HuH-7 (cell line): ENCODE measurements at regions not wholly inside any gene's neighbourhood (a gene's known extent, or its start where the extent isn't known, plus 50 kb on each side); places are given as distances from the start of the nearest gene placed in this dataset.

ENCODE experiments used
- DNase-seq: peaks from one replicate; pipeline ENCODE4 v3.0.0; 2011; ENCODE audit warnings: low spot score

DNA sequence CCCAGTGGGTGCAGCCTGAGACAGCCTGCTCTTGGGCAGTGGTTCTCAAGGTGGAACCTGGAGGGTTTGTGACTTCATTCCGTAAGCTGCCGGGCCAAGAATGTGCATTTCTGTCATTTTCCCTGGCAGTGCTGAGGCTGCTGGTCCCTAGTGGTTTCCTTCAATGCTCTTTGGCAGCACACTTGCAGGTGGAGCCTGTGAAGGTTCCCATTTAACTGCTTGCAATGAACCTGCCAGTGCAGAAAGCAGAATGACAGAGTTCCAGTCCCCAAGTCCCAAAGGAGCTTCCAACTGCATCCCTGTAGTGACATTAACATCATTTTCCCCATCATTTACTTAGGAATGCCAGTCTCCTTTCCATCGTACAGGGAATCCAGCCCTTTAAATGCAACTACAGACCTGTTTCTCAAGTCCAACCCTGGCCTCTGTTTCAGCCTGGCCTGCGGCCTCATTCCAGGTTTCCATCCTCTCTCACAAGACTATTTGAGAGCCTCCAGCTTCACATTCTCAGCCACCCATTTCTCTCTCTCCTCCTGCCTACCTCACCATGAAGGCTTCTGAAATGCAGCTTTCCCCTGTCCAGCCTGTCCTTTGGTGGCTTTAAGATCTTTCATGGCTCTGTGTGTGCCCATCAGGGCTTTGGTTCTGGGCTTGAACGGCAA, 149.7 kb upstream of the GGTLC1 start:
- no peak for DNase-seq

DNA sequence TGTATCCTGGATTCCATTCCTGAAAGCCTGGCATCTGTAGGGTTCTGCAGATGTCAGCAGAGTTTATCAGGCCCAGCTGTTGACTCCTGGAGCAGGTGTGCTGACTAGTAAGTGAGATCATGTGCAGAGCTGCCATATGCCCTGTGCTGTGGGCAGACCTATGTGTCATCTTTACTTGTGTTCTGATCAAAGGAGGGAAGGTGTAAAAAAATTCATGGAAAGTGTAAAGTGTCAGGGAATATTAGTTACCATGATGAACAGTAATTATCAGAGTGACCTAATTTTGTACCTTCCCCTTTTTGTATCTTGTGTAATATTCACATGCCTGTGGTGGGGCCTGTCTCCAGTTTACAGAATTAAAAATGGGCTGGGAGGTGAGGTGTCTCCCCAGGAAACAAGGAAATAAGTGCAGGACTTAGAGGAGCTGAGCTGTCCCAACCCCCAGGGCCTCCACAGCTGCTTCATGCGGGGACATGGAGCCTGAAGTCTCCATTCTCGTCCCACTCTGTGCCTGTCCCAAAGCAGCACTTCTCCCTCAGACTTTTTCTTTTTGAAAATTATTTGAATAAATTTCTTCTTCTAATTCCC, 148.2 kb upstream of the GGTLC1 start:
- DNase-seq, result no peak

DNA sequence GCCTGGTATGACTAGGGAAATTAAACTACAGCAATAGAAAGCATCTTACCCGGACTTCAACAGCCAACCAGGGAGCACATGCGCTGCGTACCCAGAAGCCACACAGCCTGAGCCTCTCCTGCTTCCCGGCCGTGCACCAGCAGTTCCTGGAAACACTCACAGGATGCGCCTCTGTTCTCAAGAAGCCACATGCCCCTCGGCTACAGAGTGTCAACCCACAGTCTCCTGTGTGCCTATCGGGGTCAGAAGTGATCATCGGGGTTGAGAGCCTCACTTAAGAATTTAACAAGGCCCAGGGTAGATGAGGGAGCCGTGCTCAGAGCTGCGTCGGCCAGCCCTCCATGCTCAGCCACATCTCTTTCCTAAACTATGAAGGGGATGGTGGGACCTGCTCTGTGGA, 147.2 kb upstream of the GGTLC1 start:
- no peak for DNase-seq

DNA sequence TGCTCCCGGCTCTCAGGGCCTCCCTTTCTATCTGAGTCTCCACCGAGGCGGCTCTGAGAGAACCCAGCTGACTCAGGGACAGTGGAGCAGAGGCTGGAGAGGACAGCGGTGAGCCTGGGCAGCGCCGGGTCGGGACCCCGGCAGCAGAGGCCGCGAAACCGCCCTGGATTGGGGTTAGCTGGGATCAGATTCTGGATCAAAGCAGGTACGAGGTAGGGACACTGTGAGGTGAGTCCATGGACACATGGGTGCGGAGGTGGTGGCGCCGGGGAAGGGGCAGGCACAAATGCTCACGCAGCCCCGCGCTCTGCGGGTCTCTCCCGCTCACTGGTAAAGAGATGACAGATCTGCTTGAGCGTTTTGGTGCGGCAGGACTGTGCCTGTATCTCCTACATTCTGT, 146.4 kb upstream of the GGTLC1 start:
- no peak for DNase-seq

DNA sequence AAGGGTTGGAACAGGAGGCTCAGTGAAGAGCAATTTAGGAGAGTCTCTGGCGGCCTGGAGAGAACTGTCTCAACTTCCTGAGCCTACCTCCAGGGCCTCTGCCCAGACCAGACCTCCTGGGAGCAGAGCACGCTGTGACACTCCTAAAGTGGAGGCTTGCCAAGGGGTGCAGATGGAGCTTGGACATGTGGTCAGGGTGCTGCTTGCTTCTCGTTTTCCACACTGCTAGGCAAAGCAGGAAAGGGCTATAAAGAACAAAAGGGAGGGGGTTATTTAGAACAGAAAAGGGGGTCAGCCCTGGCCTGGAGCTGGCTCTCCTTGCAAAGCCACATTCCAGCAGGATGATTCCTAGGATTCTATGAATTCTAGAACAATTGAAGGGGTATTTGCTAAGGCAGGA, 145.7 kb upstream of the GGTLC1 start:
- DNase-seq, result no peak

DNA sequence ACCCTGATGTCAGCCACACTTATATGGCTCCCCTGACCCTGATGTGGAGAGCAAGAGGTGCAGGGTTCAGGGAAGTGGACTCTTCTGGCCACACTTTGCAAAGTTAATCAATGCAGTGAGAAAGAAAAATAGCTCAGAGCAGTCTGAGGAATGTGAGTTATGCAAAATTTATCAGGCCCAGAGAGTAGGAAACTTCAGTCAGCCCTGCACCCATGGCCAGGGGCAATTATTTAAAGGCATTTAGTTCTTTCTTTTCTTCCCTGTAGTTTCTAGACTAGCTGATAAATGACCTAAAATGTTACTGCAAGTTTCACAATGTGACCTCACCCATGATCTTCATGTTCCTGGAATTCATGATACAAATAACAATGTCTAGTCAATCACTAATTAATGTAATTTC, 143.7 kb upstream of the GGTLC1 start:
- no peak for DNase-seq

DNA sequence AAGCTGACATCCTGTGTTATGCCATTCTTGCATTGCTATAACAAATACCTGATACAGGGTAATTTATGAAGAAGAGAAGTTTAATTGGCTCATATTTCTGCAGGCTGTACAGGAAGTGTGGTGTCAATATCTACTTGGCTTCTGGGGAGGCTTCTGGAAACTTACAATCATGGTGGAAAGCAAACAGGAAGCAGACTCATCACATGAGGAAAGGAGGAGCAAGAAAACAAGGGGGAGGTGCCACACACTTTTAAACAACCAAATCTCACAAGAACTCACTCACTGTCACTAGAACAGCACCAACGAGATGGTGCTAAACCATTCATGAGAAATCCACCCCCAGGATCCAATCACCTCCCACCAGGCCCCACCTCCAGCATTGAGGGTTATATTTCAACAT, 143.1 kb upstream of the GGTLC1 start:
- DNase-seq, result no peak

DNA sequence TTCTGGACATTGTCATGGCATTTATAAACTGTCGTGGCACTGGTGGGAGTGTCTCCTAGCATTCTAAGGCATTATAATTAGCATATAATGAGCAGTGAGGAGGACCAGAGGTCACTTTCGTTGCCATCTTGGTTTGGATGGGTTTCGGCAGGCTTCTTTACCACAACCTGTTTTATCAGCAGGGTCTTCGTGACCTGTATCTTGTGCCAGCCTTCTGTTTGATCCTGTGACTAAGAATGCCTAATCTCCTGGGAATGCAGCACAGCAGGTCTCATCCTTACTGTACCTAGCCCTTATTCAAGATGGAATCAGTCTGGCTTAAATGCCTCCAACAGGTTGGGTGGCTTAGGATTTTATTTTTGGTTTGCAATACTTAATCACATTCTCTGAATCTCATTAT, 142.7 kb upstream of the GGTLC1 start:
- DNase-seq, result no peak

DNA sequence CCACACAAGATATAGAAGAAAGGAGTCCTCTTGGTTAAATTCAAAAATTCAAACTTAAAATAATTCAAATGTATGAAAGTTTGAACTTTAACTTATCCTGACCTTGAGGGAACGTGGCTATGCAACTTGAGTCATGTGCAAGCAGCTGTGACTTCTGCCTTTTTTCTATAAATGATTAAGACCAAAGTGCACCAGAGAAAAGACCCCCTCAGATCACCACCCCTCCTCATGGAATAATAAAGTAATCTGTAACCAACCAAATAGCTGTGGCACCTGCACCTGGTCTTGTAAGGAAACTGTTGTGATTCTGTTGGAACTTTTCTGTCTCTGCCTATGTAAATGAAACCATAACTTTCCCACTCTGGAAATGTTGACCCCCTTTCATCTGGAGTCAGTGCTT, 141.1 kb upstream of the GGTLC1 start:
- DNase-seq, result no peak

DNA sequence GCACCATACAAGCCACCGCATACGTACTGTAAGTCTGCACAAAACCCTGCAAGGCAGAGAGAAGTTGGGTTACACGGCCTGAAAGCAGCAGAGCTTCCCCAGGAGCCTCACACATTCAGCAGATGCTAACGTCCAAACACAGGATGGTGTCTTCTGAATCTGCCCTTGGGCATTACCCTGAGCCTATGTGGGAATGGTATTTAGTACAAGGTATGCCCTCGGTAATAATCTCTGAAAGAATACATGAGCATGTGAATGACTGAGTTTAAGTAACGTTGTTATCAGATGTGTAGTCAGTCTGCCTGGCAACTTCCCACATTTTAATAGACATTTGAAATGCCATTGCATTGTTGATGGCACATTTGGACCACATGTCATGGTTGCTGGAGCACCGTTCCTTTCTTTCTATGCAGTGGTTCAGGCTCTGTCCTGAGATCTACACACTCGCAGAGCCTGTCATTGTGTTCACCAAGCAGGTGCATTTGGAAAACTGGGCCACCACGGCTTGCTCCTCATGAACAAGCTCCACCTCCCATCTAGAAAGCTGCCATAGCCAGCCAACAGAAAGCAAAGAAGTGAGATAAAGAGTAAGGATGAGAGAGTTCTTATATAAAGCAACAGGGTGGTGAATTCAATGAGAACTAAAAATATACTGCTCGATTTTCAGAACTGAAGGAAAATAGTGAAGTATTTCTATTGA, 136.5 kb upstream of the GGTLC1 start:
- DNase-seq, result no peak

DNA sequence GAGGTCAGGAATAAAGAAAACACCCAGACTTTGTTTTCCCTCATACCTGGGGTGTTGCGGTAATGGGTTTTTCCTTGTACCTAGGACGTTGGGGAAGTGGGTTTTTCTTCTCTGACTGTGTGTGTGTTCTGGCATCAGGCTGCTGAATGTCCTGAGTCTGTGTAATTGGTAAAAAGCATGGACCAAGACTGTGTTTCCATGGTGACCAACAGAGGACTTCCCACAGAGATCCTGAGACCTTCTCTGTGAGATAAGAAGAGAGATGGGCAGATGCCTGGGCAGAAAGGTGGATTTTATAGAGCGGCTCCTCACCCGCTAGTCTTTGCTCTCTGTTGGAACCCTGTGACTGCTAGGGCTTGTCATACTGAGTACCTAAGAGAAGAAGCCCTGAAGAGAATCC, 135.4 kb upstream of the GGTLC1 start:
- DNase-seq, result no peak

DNA sequence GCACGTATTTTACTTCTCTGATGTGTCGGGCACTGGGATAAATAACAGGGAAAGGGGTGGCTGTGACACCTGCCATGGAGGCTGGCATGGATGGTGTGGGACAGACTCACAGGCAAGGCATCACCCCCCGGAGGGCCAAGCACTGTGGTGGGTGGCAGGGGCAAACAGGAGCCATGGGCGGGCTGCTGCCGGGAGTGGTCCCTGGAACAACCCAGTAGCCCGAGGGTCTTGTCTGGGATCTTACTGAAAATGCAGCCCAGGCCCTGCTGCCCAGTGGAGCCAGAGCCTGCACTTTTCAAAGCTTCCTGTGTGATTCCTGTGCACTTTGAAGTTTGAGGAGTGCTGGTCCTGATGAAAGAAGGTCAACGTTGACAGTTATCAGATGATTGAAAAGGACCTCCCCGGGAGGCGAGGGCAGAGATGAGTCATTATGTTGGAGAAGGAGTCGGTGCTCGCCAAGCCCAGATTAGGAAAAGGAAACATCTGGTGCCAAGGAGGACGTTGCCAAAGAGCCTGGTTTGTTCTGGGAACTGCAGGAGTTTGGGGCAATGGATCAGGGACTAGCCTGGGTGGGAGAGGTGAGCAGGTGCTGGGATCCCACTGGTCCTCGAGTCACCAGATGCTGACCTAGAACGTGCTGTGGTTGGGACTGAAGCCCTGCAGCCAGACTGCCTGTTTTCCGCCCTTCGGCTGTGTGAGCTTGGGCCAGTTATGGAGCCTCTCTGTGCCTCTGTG, 130.0 kb upstream of the GGTLC1 start:
- DNase-seq, result no peak

DNA sequence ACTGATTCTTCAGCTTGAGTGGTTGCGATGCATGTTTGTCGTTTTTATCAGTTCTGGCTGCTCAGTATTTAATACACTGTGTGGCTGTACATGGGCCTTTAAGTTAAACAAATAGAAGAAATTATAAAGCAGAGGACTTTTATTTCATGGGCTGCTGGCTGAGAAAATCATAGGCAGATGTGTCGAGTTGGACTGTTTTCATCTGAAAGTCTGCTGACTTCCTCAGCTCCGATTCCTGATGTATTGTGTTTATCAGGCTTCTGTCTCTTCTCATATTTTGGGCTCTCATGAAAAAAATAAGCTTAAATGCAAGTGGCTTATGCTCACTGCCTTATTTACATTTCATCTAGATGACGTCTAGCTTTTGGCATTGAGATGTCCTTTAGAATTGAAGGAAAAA, 129.5 kb upstream of the GGTLC1 start:
- DNase-seq, result no peak

DNA sequence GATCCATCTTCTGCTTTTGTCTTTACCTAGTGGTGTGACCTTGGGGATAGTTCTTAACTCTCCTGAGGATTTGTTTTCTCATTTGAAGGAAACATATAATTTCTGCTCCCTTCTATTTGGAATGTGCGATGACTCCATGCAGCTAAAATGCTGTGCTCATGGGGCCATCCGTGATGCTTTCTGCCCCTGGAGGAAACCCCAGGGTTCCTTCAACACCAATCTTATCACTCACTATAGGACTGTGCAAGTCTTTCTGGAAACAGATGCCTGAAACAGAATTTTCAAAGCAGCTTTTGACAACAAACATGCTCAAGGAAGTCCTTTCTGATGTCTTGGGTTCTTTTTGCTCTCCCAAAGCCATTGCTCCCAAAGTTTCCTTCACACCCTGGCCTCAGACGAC, 128.8 kb upstream of the GGTLC1 start:
- DNase-seq, result no peak

DNA sequence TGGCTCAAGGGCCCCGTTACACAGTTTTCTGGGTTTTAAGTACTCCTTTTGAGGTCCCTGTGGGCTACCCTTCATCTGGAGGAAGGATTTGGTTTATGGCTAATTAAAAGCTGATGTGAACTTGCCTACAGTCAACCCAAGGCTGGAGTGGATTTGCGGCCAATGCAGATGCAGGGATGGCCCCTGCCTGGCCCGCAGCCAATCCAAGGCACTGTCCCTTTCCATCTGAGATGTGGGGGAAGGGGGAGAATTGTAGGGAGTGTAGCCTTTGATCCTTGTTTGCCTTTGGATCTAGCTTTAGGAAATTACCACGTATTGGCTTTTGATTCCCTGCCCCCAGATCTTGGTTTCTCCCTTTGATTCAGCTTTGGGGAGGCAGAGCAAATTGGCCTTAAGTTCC, 128.0 kb upstream of the GGTLC1 start:
- no peak for DNase-seq

DNA sequence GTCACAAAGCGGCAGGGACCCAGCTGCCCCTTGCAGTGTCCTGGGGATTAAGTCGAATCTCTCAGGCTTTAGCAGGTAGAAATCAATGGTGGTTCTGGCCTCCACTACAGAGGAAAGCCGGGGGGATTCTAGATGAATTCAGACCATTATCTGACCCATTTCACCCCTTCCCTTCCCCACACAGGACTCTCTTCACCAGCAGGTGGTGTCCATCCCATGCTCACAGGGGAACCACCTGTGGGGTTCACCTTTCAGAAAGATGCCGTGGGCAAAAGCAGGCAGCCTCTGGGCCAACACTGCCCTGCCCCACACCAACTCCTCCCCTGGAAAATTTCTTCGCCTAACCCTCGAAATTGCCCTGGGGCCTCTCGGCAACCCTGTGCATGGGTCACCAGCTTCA, 123.8 kb upstream of the GGTLC1 start:
- no peak for DNase-seq

DNA sequence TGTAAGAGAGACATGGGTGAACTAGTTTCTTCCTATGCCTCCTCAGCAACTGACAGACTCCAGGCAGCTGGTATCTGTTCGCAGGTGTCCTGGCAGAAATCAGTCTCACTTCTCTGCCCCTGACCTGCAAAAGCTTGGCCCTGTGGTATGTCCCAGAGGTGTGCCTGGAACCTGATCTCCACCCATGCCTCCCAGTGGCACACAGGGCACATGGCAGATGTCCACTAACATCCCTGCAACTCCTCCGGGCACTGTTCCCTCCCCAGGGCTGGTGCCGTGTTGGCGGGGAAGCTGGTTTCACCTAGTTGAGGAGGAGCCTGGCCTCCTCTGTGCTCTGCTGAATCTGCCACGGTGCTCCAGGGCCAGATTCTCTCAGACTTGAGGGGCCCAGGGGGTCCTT, 123.3 kb upstream of the GGTLC1 start:
- no peak for DNase-seq

DNA sequence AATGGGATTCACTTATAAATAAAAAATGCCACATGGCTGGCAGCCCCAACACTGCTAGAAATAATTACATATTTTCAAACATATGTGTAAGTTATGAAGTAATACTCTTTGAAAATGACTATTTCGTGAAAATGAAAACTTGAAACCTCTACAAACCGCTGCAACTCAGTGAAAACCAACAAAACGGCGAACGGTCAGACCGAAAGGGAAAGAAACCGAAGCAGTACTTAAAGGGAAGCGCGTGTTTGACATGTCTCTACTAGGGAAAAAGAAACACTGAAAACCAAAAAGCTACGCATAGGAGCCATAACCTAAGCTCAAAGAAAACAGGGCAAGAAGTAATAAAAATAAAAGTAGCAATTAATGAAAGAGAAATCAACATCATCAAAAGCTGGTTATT, 121.0 kb upstream of the GGTLC1 start:
- DNase-seq, result no peak

DNA sequence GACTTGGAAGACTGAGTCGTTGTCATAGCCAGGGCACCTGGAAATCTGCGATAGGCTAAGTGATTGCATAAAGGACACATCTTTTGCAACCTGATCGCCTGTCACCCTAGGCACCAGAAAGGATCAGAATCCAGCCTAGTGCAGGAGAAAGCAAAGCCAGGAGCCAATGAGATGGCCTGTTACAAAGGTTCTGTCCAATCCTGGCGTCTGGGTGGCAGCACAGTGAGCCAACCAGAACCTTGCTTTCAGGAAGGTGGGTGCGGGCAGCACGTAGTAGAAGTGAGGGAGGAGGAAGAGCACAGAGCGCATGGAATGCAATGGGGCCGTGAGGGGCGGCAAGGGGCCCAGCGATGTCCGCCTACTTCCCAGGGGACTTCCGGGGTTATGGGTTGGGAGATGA, 120.4 kb upstream of the GGTLC1 start:
- no peak for DNase-seq

DNA sequence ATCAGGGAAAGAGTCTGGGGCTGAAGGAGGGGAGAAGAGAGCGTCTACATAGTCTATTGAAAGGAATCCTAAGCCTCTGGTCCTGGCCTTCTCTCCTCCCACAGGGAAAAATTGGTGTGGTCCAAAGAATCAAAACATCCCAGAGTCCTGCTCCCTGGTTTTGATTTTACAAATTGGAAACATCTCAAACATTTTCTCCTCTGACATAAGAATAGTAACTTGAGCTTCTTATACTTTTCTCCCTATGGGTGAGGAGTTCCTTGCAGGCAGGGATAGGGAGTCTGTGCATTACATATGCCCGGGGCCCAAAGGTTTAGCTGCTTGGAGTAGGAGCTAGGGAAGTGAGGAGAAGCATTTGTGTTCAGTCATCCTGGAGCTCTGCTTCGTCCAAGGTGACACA, 120.0 kb upstream of the GGTLC1 start:
- DNase-seq, result no peak

DNA sequence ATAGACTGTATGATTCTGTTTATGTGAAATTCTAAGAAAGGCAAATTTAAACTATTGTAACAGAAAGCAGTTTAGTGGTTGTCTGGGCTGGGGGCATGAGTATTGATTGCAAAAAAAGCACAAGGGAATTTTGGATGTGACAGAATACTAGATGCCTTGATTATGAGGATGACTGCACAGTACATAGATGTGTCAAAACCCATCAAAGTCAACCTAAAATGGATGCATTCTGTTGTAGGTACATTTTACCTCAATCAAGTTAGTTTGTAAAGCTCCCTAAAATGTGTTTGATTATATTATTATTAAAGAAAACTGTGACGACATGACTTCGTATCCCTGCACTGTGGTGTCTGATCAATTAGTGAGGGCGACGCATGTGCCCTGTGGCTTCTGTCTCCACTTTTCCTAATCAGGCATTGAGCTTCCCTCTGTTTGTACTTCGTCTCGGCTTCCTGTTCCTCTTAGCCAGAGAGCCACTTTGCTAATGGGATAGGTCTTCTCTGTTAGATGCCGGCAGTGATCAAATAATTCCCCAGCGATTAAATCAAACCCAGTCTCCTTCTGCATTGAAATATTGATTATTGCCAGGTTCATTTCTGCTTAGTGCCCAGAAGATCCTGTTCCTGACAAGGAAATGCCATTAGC, 118.3 kb upstream of the GGTLC1 start:
- DNase-seq, result no peak

DNA sequence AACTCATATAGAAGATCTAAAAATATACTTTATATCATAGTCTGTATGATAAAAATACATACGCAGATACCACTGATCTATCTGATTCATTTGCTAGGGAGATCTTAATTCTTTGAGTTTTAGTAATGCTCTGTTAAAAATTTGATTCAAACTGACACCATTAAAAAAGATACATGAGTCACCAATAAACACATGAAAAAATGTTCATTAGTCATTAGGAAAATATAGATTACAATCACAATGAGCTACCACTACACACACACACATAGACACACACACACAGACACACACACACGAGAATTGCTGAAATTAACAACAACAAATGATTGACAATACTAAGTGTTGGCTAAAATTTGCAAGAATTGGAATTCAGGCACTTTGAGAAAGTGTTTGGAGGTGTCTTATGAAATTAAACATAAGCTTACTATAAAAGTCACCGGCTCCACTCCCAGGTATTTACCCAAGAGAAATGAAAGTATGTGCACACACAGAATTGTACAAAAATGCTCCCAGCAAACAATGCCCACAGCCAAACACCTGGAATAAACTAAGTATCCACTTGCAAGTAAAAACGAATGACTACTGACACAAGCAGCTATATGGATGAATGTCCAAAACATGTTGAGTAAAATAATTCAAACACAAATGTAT, 117.7 kb upstream of the GGTLC1 start:
- no peak for DNase-seq
